Neuronal stem cell (in vitro differentiated cells): ENCODE measurements at regions not wholly inside any gene's neighbourhood (a gene's known extent, or its start where the extent isn't known, plus 50 kb on each side); places are given as distances from the start of the nearest gene placed in this dataset.
A peak's percentile ranks its signal among the peaks of the same experiment; 100 is the strongest.
"Not testable (repeated sequence)": the region's sequence is repeated elsewhere in the genome, so short reads cannot be mapped to it uniquely, and the experiment has no call there.

ENCODE experiments used
- DNase-seq: peaks from one replicate; pipeline ENCODE4 v3.0.0-alpha.2; 2013; ENCODE audit warnings: low spot score
- H2AFZ ChIP-seq: one replicate; pipeline ENCODE4 v1.6.1; 2013; ENCODE audit warnings: mild to moderate bottlenecking, low read length, inconsistent platforms
- H2AK5ac ChIP-seq: 2 replicates; pipeline ENCODE4 v1.6.1; 2013; ENCODE audit warnings: low read depth, mild to moderate bottlenecking, inconsistent platforms, low read length, moderate library complexity, mixed read lengths
- H2BK120ac ChIP-seq: 2 replicates; pipeline ENCODE4 v1.6.1; 2013; ENCODE audit warnings: low read depth, mild to moderate bottlenecking, inconsistent platforms, low read length, moderate library complexity, mixed read lengths
- H2BK12ac ChIP-seq: one replicate; pipeline ENCODE4 v1.6.1; 2013; ENCODE audit warnings: low read length, inconsistent platforms
- H2BK15ac ChIP-seq: 2 replicates; pipeline ENCODE4 v1.6.1; 2013; ENCODE audit warnings: mild to moderate bottlenecking, low read length, inconsistent platforms, mixed read lengths
- H2BK5ac ChIP-seq: one replicate; pipeline ENCODE4 v1.6.1; 2013; ENCODE audit warnings: inconsistent platforms, mild to moderate bottlenecking, low read length, moderate library complexity
- H3K14ac ChIP-seq: one replicate; pipeline ENCODE4 v1.6.1; 2013; ENCODE audit warnings: low read length, inconsistent platforms
- H3K18ac ChIP-seq: 2 replicates; pipeline ENCODE4 v1.6.1; 2013; ENCODE audit warnings: low read length, inconsistent platforms
- H3K23ac ChIP-seq: 2 replicates; pipeline ENCODE4 v1.6.1; 2013; ENCODE audit warnings: low read depth, mild to moderate bottlenecking, mixed read lengths, low read length, inconsistent platforms; ENCODE audit not compliant: poor library complexity
- H3K27ac ChIP-seq: replicated peaks from 3 replicates; pipeline ENCODE4 v1.5.1; 2013; ENCODE audit warnings: low read length, inconsistent platforms
- H3K27me3 ChIP-seq, 3 experiments: 2 replicates each; pipeline ENCODE4 v1.6.1; 2013; ENCODE audit warnings: low read length in 3 of 3, mild to moderate bottlenecking in 2 of 3, inconsistent platforms in 1 of 3, low read depth in 1 of 3, mixed read lengths in 1 of 3, moderate library complexity in 1 of 3; ENCODE audit not compliant: control insufficient read depth in 3 of 3, insufficient read depth in 3 of 3
- H3K36me3 ChIP-seq, 2 donors: replicated peaks in 1 of 2; 2 replicates each; pipeline ENCODE4 v1.6.1; 2013; ENCODE audit warnings: low read length in 2 of 2; ENCODE audit not compliant: control insufficient read depth in 2 of 2, insufficient read depth in 2 of 2
- H3K4ac ChIP-seq: 2 replicates; pipeline ENCODE4 v1.6.1; 2013; ENCODE audit warnings: inconsistent platforms, mild to moderate bottlenecking, low read length, moderate library complexity
- H3K4me1 ChIP-seq, 2 donors: 1 replicate in 1 of 2; 2 replicates in 1 of 2; pipeline ENCODE4 v1.6.1; 2013; ENCODE audit warnings: low read length in 2 of 2, low read depth in 1 of 2; ENCODE audit not compliant: control insufficient read depth in 2 of 2, insufficient read depth in 1 of 2
- H3K4me2 ChIP-seq: one replicate; pipeline ENCODE4 v1.6.1; 2013; ENCODE audit warnings: mild to moderate bottlenecking, low read length, inconsistent platforms; ENCODE audit not compliant: insufficient read depth, poor library complexity, severe bottlenecking
- H3K4me3 ChIP-seq, 2 donors: 2 replicates each; pipeline ENCODE4 v1.5.1; 2013; ENCODE audit warnings: low read length in 2 of 2, mild to moderate bottlenecking in 2 of 2, inconsistent platforms in 1 of 2, moderate library complexity in 1 of 2
- H3K79me1 ChIP-seq: one replicate; pipeline ENCODE4 v1.6.1; 2013; ENCODE audit warnings: low read depth, mild to moderate bottlenecking, inconsistent platforms, low read length, moderate library complexity
- H3K9ac ChIP-seq: one replicate; pipeline ENCODE4 v1.6.1; 2013; ENCODE audit warnings: mild to moderate bottlenecking, low read depth, low read length, inconsistent platforms; ENCODE audit not compliant: poor library complexity
- H3K9me3 ChIP-seq, 2 donors: replicated peaks in 1 of 2; 2 replicates each; pipeline versions ENCODE3 to v1.6.1; 2013; ENCODE audit warnings: low read length in 2 of 2, mild to moderate bottlenecking in 2 of 2, inconsistent platforms in 1 of 2, low read depth in 1 of 2, mixed read lengths in 1 of 2, moderate library complexity in 1 of 2; ENCODE audit not compliant: control insufficient read depth in 2 of 2, insufficient read depth in 1 of 2
- H4K8ac ChIP-seq: one replicate; pipeline ENCODE4 v1.6.1; 2013; ENCODE audit warnings: low read depth, mild to moderate bottlenecking, inconsistent platforms, low read length, moderate library complexity
- H4K91ac ChIP-seq: one replicate; pipeline ENCODE4 v1.6.1; 2013; ENCODE audit warnings: low read length, low read depth, mild to moderate bottlenecking, inconsistent platforms; ENCODE audit not compliant: poor library complexity
- WGBS, 2 donors: extraction: QIAGEN DNeasy Blood & Tissue Kit; methylation state at CpG; one replicate each; pipeline ENCODE4 v1.1.7; 2013; ENCODE audit warnings: missing lambda C conversion rate in 2 of 2, mixed read lengths in 1 of 2; ENCODE audit not compliant: insufficient read length in 2 of 2, insufficient replicate concordance in 1 of 2; ENCODE audit errors: extremely low coverage in 2 of 2; 5-methylcytosine and 5-hydroxymethylcytosine counted together

DNA sequence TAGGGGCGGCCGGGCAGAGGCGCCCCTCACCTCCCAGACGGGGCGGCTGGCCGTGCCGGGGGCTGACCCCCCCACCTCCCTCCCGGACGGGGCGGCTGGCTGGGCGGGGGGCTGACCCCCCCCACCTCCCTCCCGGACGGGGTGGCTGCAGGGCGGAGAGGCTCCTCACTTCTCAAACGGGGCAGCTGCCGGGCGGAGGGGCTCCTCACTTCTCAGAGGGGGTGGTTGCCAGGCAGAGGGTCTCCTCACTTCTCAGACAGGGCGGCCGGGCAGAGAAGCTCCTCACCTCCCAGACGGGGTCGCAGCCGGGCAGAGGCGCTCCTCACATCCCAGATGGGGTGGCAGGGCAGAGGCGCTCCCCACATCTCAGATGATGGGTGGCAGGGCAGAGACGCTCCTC lies 836.8 kb downstream of the RAPGEF2 start:
- H3K4ac ChIP-seq, H3K79me1 ChIP-seq, H3K4me3 ChIP-seq, H2AK5ac ChIP-seq, H3K4me2 ChIP-seq, H2AFZ ChIP-seq, H3K4me1 ChIP-seq, DNase-seq, H3K9me3 ChIP-seq, H4K91ac ChIP-seq, H2BK5ac ChIP-seq, H3K23ac ChIP-seq, H3K27ac ChIP-seq, H2BK15ac ChIP-seq, H3K9ac ChIP-seq, H3K27me3 ChIP-seq, H4K8ac ChIP-seq, H2BK120ac ChIP-seq, H2BK12ac ChIP-seq, H3K18ac ChIP-seq, H3K36me3 ChIP-seq, H3K14ac ChIP-seq: not testable (repeated sequence)
- no CpG with 5 or more reads among the region's 25 CpGs for WGBS, 2 donors

- H2AFZ ChIP-seq, result no peak overlapping the region
- H3K4me1 ChIP-seq, result peaks cover 0 to under 1% of the 10 kb centered on the region in 2 donors
- no peaks in the 10 kb centered on the region for H3K27me3 ChIP-seq
- no peak overlapping the region for H3K18ac ChIP-seq
- H3K4ac ChIP-seq, result no peak overlapping the region
- H2BK120ac ChIP-seq, result no peak overlapping the region
- H2BK5ac ChIP-seq, result no peak overlapping the region
- DNase-seq, result no peak
- no peak overlapping the region for H2BK12ac ChIP-seq
- H4K91ac ChIP-seq, result no peak overlapping the region
- no peak overlapping the region for H3K27ac ChIP-seq
- H3K36me3 ChIP-seq, result no peaks in the 10 kb centered on the region
- no CpG with 5 or more reads among the region's 3 CpGs for WGBS, 2 donors
- no peak overlapping the region for H3K23ac ChIP-seq
- H3K79me1 ChIP-seq, result no peaks in the 10 kb centered on the region
- no peak overlapping the region for H3K4me3 ChIP-seq
- no peak overlapping the region for H2AK5ac ChIP-seq
- no peaks in the 10 kb centered on the region for H3K9me3 ChIP-seq
- H3K9ac ChIP-seq, result no peak overlapping the region
- no peak overlapping the region for H3K4me2 ChIP-seq
- no peak overlapping the region for H3K14ac ChIP-seq
- H2BK15ac ChIP-seq, result no peak overlapping the region
- no peak overlapping the region for H4K8ac ChIP-seq
Observed at GRCh38 chr4:159941076-159941475, 838.2 kb downstream of the RAPGEF2 start.

GRCh38 chr4:159944477-159944876 lies 841.6 kb downstream of the RAPGEF2 start:
- H3K9me3 ChIP-seq, result no peaks in the 10 kb centered on the region
- no peaks in the 10 kb centered on the region for H3K36me3 ChIP-seq
- no peaks in the 10 kb centered on the region for H3K79me1 ChIP-seq
- no peak overlapping the region for H3K14ac ChIP-seq
- H3K4me1 ChIP-seq, result peaks cover 0 to 2% of the 10 kb centered on the region in 2 donors
- no peak overlapping the region for H2BK120ac ChIP-seq
- H3K18ac ChIP-seq, result no peak overlapping the region
- H3K4me2 ChIP-seq, result no peak overlapping the region
- H3K4me3 ChIP-seq, result no peak overlapping the region
- DNase-seq, result no peak
- H2AK5ac ChIP-seq, result no peak overlapping the region
- no peak overlapping the region for H4K91ac ChIP-seq
- H3K9ac ChIP-seq, result no peak overlapping the region
- H2BK5ac ChIP-seq, result no peak overlapping the region
- H3K23ac ChIP-seq, result no peak overlapping the region
- H3K4ac ChIP-seq, result no peak overlapping the region
- no peak overlapping the region for H2BK15ac ChIP-seq
- H2BK12ac ChIP-seq, result no peak overlapping the region
- H4K8ac ChIP-seq, result no peak overlapping the region
- no peaks in the 10 kb centered on the region for H3K27me3 ChIP-seq
- H2AFZ ChIP-seq, result no peak overlapping the region
- no peak overlapping the region for H3K27ac ChIP-seq
- no CpG with 5 or more reads among the region's 4 CpGs for WGBS, 2 donors

DNA sequence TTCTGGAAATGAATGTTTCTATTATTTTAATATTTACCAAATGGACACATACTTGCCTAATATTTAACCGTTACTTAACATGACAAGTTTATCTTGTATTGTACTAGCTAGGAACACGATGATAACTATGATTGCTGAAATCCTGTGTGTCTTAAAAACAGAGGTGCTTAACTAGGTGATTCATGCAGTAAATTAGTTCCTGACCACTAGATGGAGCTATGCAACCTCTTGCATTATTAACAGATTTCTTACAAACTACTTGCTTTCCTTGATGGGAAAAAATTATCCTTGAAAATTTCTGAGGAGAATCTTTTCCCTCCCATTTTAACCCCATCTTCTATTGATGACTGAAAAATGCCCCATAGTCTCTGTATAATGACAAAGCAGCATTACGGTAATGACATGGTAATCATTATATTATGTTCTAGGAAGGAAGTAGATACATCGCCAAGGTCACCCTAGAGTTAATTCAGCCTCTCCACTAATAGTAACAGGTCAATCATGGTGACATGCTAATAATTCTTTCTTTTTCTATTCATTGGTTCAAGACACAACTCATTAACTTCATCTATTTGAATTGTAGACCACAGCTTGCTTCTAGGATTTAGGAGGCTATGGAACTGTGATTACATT lies 844.2 kb downstream of the RAPGEF2 start:
- DNase-seq, result peak; percentile 55
- Histone ChIP-seq H3K4me2 (no peak overlapping the region), H3K79me1 (no peaks in the 10 kb centered on the region), H3K27ac (no peak overlapping the region), H3K4me1 (peaks cover 0 to 2% of the 10 kb centered on the region in 2 donors), H2BK12ac (no peak overlapping the region), H3K18ac (no peak overlapping the region), H2BK120ac (no peak overlapping the region), H2BK15ac (no peak overlapping the region), H3K4ac (no peak overlapping the region), H3K14ac (no peak overlapping the region), H4K91ac (no peak overlapping the region), H2AFZ (no peak overlapping the region), H3K4me3 (no peak overlapping the region), H3K9me3 (no peaks in the 10 kb centered on the region), H4K8ac (no peak overlapping the region), H3K27me3 (no peaks in the 10 kb centered on the region), H3K36me3 (no peaks in the 10 kb centered on the region), H3K9ac (no peak overlapping the region), H2BK5ac (no peak overlapping the region), H2AK5ac (no peak overlapping the region), H3K23ac (no peak overlapping the region)
- no CpG with 5 or more reads among the region's 4 CpGs for WGBS, 2 donors
